Common myeloid progenitor, CD34-positive (primary cell): ENCODE measurements at regions not wholly inside any gene's neighbourhood (a gene's known extent, or its start where the extent isn't known, plus 50 kb on each side); places are given as distances from the start of the nearest gene placed in this dataset.

ENCODE experiments used
- CTCF ChIA-PET: fragments of 350-600 bp; sonication (Branson Sonifier 250); formaldehyde crosslinking; loops from one replicate; lab custom pipeline; 2021; ENCODE audit warnings: antibody characterized with exemption; lab: Charles Lee
- POLR2A ChIA-PET: fragments of 350-600 bp; sonication (Branson Sonifier 250); formaldehyde crosslinking; loops from one replicate; lab custom pipeline; 2021; ENCODE audit warnings: antibody characterized with exemption; lab: Charles Lee
- DNase-seq, 3 donors: peaks; one replicate each; pipeline versions ENCODE4 v3.0.0 to v3.0.0-alpha.2; 2013
- H3K27ac ChIP-seq, 2 experiments: 1 replicate in 1 of 2; 2 replicates in 1 of 2; pipeline ENCODE4 v1.7.0; 2013; ENCODE audit warnings: inconsistent platforms in 2 of 2, low read length in 2 of 2, mild to moderate bottlenecking in 2 of 2, low read depth in 1 of 2, moderate library complexity in 1 of 2; ENCODE audit not compliant: severe bottlenecking in 2 of 2, insufficient read depth in 1 of 2, poor library complexity in 1 of 2
- H3K27me3 ChIP-seq, 5 experiments: replicated peaks in 2 of 5; 1 replicate in 3 of 5; 2 replicates in 2 of 5; pipeline versions ENCODE4 v1.6.1 to v1.7.0; 2013; ENCODE audit warnings: low read length in 4 of 5, mild to moderate bottlenecking in 2 of 5, moderate library complexity in 2 of 5, inconsistent platforms in 1 of 5; ENCODE audit not compliant: insufficient read depth in 5 of 5, control insufficient read depth in 4 of 5
- H3K36me3 ChIP-seq, 4 experiments: 1 replicate in 2 of 4; 2 replicates in 2 of 4; pipeline versions ENCODE4 v1.6.1 to v1.7.0; 2013; ENCODE audit warnings: low read length in 3 of 4, control low read depth in 1 of 4, mild to moderate bottlenecking in 1 of 4; ENCODE audit not compliant: control insufficient read depth in 4 of 4, insufficient read depth in 4 of 4
- H3K4me1 ChIP-seq, 4 experiments: 1 replicate in 3 of 4; 2 replicates in 1 of 4; pipeline versions ENCODE4 v1.6.1 to v1.7.1; 2013; ENCODE audit warnings: low read length in 3 of 4, mild to moderate bottlenecking in 3 of 4, control low read depth in 1 of 4, inconsistent platforms in 1 of 4, moderate library complexity in 1 of 4; ENCODE audit not compliant: control insufficient read depth in 4 of 4, insufficient read depth in 4 of 4; ENCODE audit errors: control extremely low read depth in 1 of 4
- H3K4me3 ChIP-seq, 7 experiments: 1 replicate in 4 of 7; 2 replicates in 3 of 7; pipeline versions ENCODE4 v1.5.1 to v1.7.0; 2013; ENCODE audit warnings: mild to moderate bottlenecking in 7 of 7, low read length in 6 of 7, moderate library complexity in 6 of 7, inconsistent platforms in 2 of 7, low read depth in 2 of 7, control low read depth in 1 of 7; ENCODE audit not compliant: insufficient read depth in 4 of 7, control insufficient read depth in 1 of 7; ENCODE audit errors: extremely low read depth in 1 of 7
- H3K9me3 ChIP-seq, 5 experiments: 1 replicate in 4 of 5; 2 replicates in 1 of 5; pipeline versions ENCODE4 v1.6.1 to v1.7.1; 2013; ENCODE audit warnings: low read length in 4 of 5, mild to moderate bottlenecking in 2 of 5, inconsistent platforms in 1 of 5, low read depth in 1 of 5, moderate library complexity in 1 of 5; ENCODE audit not compliant: control insufficient read depth in 4 of 5, insufficient read depth in 2 of 5; ENCODE audit errors: control extremely low read depth in 1 of 5
- WGBS: methylation state at CpG from one replicate; pipeline ENCODE4 v1.1.5; 2013; ENCODE audit not compliant: insufficient coverage; 5-methylcytosine and 5-hydroxymethylcytosine counted together

- H3K36me3 ChIP-seq: no peaks in the 10 kb centered on the region
- CTCF ChIA-PET: no interaction called here
Observed at GRCh38 chr2:120405759-120406099, 59.8 kb downstream of the INHBB start.

GRCh38 chr2:120406566-120406965 lies 60.6 kb downstream of the INHBB start:
- no peak overlapping the region for H3K4me3 ChIP-seq
- peaks cover 0 to 2% (median 0%) of the 10 kb centered on the region in 5 experiments for H3K27me3 ChIP-seq
- H3K4me1 ChIP-seq: no peaks in the 10 kb centered on the region
- 91% methylated on average over 8 of the region's 9 CpGs for WGBS
- ChIA-PET POLR2A (no interaction called here), CTCF (interaction anchor here (1.0 kb wide), 1 partner anchor 161 kb away, joined by 3 read pairs; no protein-coding TSS in a partner anchor)
- no peak overlapping the region for H3K27ac ChIP-seq
- H3K36me3 ChIP-seq: no peaks in the 10 kb centered on the region
- H3K9me3 ChIP-seq: peaks cover 0 to 13% (median 5%) of the 10 kb centered on the region in 5 experiments
- DNase-seq: no peak

More at GRCh38 chr2:120405759-120406099, 59.8 kb downstream of the INHBB start:
- Histone ChIP-seq H3K27ac (no peak overlapping the region), H3K9me3 (peaks cover 0 to 13% (median 5%) of the 10 kb centered on the region in 5 experiments), H3K4me3 (no peak overlapping the region), H3K27me3 (peaks cover 0 to 6% (median 0%) of the 10 kb centered on the region in 5 experiments), H3K4me1 (no peaks in the 10 kb centered on the region)
- 90% methylated on average over 5 of the region's 5 CpGs for WGBS
- POLR2A ChIA-PET: no interaction called here
- no peak for DNase-seq

- 100% methylated on average over 1 of the region's 3 CpGs for whole genome bisulfite sequencing
Observed at GRCh38 chr2:120410487-120410886, 64.6 kb downstream of the INHBB start.

GRCh38 chr2:120415060-120415459 lies 69.1 kb downstream of the INHBB start:
- H3K4me1 ChIP-seq: no peaks in the 10 kb centered on the region
- ChIA-PET POLR2A (no interaction called here), CTCF (interaction anchor here (1.8 kb wide), 1 partner anchor 72 kb away, joined by 4 read pairs; no protein-coding TSS in a partner anchor)
- WGBS: 60% methylated on average over 1 of the region's 1 CpG
- no peaks in the 10 kb centered on the region for H3K36me3 ChIP-seq
- peaks cover 0 to 15% (median 5%) of the 10 kb centered on the region in 5 experiments for H3K27me3 ChIP-seq
- H3K9me3 ChIP-seq: peaks cover 0 to 4% (median under 1%) of the 10 kb centered on the region in 5 experiments
- DNase-seq: no peak
- H3K27ac ChIP-seq: no peak overlapping the region
- no peak overlapping the region for H3K4me3 ChIP-seq

More at GRCh38 chr2:120410487-120410886, 64.6 kb downstream of the INHBB start:
- Histone ChIP-seq H3K27ac (no peak overlapping the region), H3K36me3 (no peaks in the 10 kb centered on the region), H3K27me3 (peaks cover 0 to 3% (median 0%) of the 10 kb centered on the region in 5 experiments), H3K4me1 (no peaks in the 10 kb centered on the region), H3K4me3 (no peak overlapping the region), H3K9me3 (peaks cover 0 to 13% (median 5%) of the 10 kb centered on the region in 5 experiments)
- CTCF ChIA-PET: no interaction called here
- POLR2A ChIA-PET: no interaction called here
- no peak for DNase-seq

- ChIA-PET POLR2A (no interaction called here), CTCF (interaction anchor here (1.8 kb wide), 1 partner anchor 73 kb away, joined by 4 read pairs; no protein-coding TSS in a partner anchor)
- Histone ChIP-seq H3K36me3 (no peaks in the 10 kb centered on the region), H3K27me3 (peaks cover 0 to 15% (median 5%) of the 10 kb centered on the region in 5 experiments), H3K27ac (no peak overlapping the region), H3K4me1 (no peaks in the 10 kb centered on the region), H3K4me3 (no peak overlapping the region), H3K9me3 (no peaks in the 10 kb centered on the region)
- 100% methylated on average over 6 of the region's 13 CpGs for WGBS
- no peak for DNase-seq
Observed at GRCh38 chr2:120415728-120416509, 70.0 kb downstream of the INHBB start.

- Histone ChIP-seq H3K9me3 (no peaks in the 10 kb centered on the region), H3K4me1 (no peaks in the 10 kb centered on the region), H3K27me3 (peaks cover 0 to 26% (median 12%) of the 10 kb centered on the region in 5 experiments), H3K36me3 (no peaks in the 10 kb centered on the region), H3K27ac (no peak overlapping the region), H3K4me3 (no peak overlapping the region)
- ChIA-PET CTCF (no interaction called here), POLR2A (no interaction called here)
- no peak for DNase-seq
- 89% methylated on average over 9 of the region's 13 CpGs for WGBS
Observed at GRCh38 chr2:120418174-120418787, 72.3 kb downstream of the INHBB start.

- no peaks in the 10 kb centered on the region for H3K9me3 ChIP-seq
- WGBS: 68% methylated on average over 5 of the region's 6 CpGs
- no peaks in the 10 kb centered on the region for H3K36me3 ChIP-seq
- ChIA-PET POLR2A (no interaction called here), CTCF (no interaction called here)
- no peaks in the 10 kb centered on the region for H3K4me1 ChIP-seq
- H3K27ac ChIP-seq: no peak overlapping the region
- peaks cover 0 to 33% (median 14%) of the 10 kb centered on the region in 5 experiments for H3K27me3 ChIP-seq
- H3K4me3 ChIP-seq: no peak overlapping the region
- no peak for DNase-seq
Observed at GRCh38 chr2:120419073-120419472, 73.1 kb downstream of the INHBB start.
